Ovary (tissue), 3 donors: ENCODE measurements at regions not wholly inside any gene's neighbourhood (a gene's known extent, or its start where the extent isn't known, plus 50 kb on each side); places are given as distances from the start of the nearest gene placed in this dataset.

Experiments used
- CTCF ChIP-seq, 3 donors: fragments of 450-650 bp in 2 of 3; fragments of 200-600 bp in 1 of 3; IDR thresholded peaks; one replicate each; pipeline versions ENCODE4 v1.5.1 to v1.8.0; 2016 to 2022; ENCODE audit warnings: antibody characterized with exemption in 3 of 3, mild to moderate bottlenecking in 1 of 3
- EP300 ChIP-seq: sonication (generic); formaldehyde crosslinking; IDR thresholded peaks from one replicate; pipeline ENCODE4 v1.6.1; 2017; ENCODE audit warnings: antibody characterized with exemption
- POLR2A ChIP-seq: fragments of 450-650 bp; IDR thresholded peaks from one replicate; pipeline ENCODE4 v1.6.1; 2017; ENCODE audit warnings: antibody characterized with exemption, mild to moderate bottlenecking, moderate library complexity
- donor health status: DM: no; HTN: no; CAD: no.

- TF ChIP-seq CTCF (IDR thresholded peaks at IDR 0.05) (no peak), EP300 (no peak), POLR2A (no peak)
These were observed 134.3 kb upstream of the MAN1A1 start for GRCh38 chr6:119483908-119484307.
